ENCODE measurements at regions not wholly inside any gene's neighbourhood (a gene's known extent, or its start where the extent isn't known, plus 50 kb on each side); places are given as distances from the start of the nearest gene placed in this dataset.

DNA sequence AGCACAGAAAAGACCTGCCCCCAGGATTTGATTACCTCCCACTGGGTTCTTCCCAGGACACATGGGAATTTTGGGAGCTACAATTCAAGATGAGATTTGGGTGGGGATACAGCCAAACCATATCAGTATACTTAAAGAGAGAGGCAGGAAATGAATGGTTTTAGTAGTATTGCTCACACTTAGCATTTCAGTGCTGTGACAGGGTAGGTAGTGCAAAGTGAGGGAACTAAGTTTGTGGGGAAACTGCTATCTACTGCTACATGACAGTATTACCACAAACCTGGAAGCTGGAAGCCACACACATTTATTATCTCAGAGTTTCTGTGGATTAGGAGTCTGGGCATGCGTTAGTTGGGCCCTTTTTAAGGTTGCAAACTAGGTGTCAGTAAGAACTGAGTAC is 450.7 kb downstream of the LPIN1 start:
- H3K9me3 Mint-ChIP-seq: peaks cover 0 to 10% (median 7%) of the 10 kb centered on the region in 7 donors

DNA sequence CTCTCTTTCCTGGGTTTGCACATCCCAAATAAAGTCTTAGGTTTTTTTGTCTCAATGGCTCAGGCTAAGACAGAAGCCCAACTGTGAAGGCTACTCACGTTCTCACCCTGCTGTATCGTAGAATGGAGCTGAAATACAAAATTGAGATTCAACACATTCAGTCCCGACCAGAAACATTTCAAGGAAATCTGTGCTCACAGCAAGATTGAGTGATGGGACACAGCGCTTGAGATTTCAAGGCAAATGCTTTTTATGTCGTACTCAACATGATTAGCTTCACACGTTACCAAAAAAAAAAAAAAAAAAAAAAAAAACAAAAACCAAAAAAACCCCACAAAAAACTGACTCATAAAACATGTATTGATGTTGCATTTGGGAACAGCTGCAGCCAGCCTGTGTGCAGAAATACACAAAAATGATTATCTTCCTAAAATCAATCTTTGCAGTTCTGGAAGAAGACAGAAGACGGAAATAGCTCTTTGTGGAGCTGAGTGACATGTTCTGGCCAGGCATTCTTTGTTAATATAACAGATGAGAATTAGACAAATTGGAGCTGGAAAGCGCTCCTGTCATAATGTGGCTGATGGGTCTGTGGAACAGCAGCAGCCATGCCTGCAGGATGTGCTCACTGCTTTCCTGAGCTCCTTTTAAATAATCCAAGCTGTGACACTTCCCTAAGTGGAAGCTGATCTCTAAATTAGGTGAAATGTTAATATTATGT is 453.2 kb downstream of the LPIN1 start:
- Mint-ChIP-seq H3K27me3 (no peaks in the 10 kb centered on the region), H3K9me3 (peaks cover 0 to 8% (median 4%) of the 10 kb centered on the region in 7 donors), H3K36me3 (no peaks in the 10 kb centered on the region), H3K4me3 (no peak overlapping the region), H3K27ac (no peak overlapping the region), H3K4me1 (peaks cover 0 to 11% (median 1%) of the 10 kb centered on the region in 4 donors)
- no peaks in the 10 kb centered on the region for H3K9me3 ChIP-seq (ENCODE audit: control insufficient read depth in 2 of 2, low read length in 2 of 2)
- no peaks in the 10 kb centered on the region for H3K4me1 ChIP-seq (ENCODE audit: control insufficient read depth, insufficient read depth, low read length, poor library complexity, severe bottlenecking)
- DNase-seq: no peak
- no peak overlapping the region for H3K4me3 ChIP-seq (ENCODE audit: low read depth, low read length)
- H3K27me3 ChIP-seq (ENCODE audit: control insufficient read depth, insufficient read depth, low read length): no peaks in the 10 kb centered on the region
- no peak for ATAC-seq (ENCODE audit: low read depth in 2 of 2)
- H3K27ac ChIP-seq (ENCODE audit: insufficient read depth, low read length, poor library complexity, severe bottlenecking): no peak overlapping the region
- no peaks in the 10 kb centered on the region for H3K36me3 ChIP-seq (ENCODE audit: control insufficient read depth, insufficient read depth, low read length)

More for the DNA sequence above, 450.7 kb downstream of the LPIN1 start:
- Histone ChIP-seq H3K27me3 (ENCODE audit: control insufficient read depth, insufficient read depth, low read length) (no peaks in the 10 kb centered on the region), H3K36me3 (ENCODE audit: control insufficient read depth, insufficient read depth, low read length) (no peaks in the 10 kb centered on the region), H3K4me1 (ENCODE audit: control insufficient read depth, insufficient read depth, low read length, poor library complexity, severe bottlenecking) (peaks cover 5% of the 10 kb centered on the region), H3K9me3 (ENCODE audit: control insufficient read depth in 2 of 2, low read length in 2 of 2) (no peaks in the 10 kb centered on the region), H3K27ac (ENCODE audit: insufficient read depth, low read length, poor library complexity, severe bottlenecking) (no peak overlapping the region), H3K4me3 (ENCODE audit: low read depth, low read length) (no peak overlapping the region)
- Mint-ChIP-seq H3K27ac (peak overlapping the region in 1 of 3 donors; percentile 1), H3K4me1 (peaks cover 5 to 17% (median 11%) of the 10 kb centered on the region in 4 donors), H3K27me3 (no peaks in the 10 kb centered on the region), H3K4me3 (no peak overlapping the region), H3K36me3 (no peaks in the 10 kb centered on the region)
- ATAC-seq (ENCODE audit: low read depth in 2 of 2) (no peak), DNase-seq (no peak)

DNA sequence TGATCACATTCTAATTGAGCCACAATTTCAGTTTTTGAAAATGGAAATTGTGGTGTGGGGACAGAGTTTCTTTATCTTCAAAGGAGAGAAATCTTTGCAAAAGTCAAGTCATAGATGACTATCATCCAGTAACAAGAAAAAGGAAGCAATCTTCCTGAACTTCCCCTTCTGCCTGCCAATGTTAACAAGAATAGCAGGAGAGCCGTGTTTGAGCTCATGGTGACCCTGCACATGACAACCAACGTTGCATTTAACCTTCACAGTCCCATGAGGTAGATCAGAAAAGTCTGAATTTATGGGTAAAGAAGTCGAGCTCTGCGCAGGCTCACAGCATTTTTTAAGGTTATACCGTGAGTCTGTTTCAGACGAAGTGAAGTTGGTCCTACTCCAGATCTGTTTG is 454.9 kb downstream of the LPIN1 start:
- no peak for ATAC-seq (ENCODE audit: low read depth in 2 of 2)
- H3K27ac Mint-ChIP-seq: no peak overlapping the region
- H3K4me1 Mint-ChIP-seq: peaks cover 0 to 6% (median under 1%) of the 10 kb centered on the region in 4 donors
- H3K4me3 ChIP-seq (ENCODE audit: low read depth, low read length): no peak overlapping the region
- no peak overlapping the region for H3K27ac ChIP-seq (ENCODE audit: insufficient read depth, low read length, poor library complexity, severe bottlenecking)
- no peak overlapping the region for H3K4me3 Mint-ChIP-seq
- DNase-seq: no peak
- H3K36me3 Mint-ChIP-seq: peaks cover 3% of the 10 kb centered on the region
- H3K9me3 ChIP-seq (ENCODE audit: control insufficient read depth in 2 of 2, low read length in 2 of 2): no peaks in the 10 kb centered on the region
- no peaks in the 10 kb centered on the region for H3K36me3 ChIP-seq (ENCODE audit: control insufficient read depth, insufficient read depth, low read length)
- no peaks in the 10 kb centered on the region for H3K27me3 Mint-ChIP-seq
- peaks cover 0 to 9% (median 4%) of the 10 kb centered on the region in 7 donors for H3K9me3 Mint-ChIP-seq
- no peaks in the 10 kb centered on the region for H3K4me1 ChIP-seq (ENCODE audit: control insufficient read depth, insufficient read depth, low read length, poor library complexity, severe bottlenecking)
- no peaks in the 10 kb centered on the region for H3K27me3 ChIP-seq (ENCODE audit: control insufficient read depth, insufficient read depth, low read length)

DNA sequence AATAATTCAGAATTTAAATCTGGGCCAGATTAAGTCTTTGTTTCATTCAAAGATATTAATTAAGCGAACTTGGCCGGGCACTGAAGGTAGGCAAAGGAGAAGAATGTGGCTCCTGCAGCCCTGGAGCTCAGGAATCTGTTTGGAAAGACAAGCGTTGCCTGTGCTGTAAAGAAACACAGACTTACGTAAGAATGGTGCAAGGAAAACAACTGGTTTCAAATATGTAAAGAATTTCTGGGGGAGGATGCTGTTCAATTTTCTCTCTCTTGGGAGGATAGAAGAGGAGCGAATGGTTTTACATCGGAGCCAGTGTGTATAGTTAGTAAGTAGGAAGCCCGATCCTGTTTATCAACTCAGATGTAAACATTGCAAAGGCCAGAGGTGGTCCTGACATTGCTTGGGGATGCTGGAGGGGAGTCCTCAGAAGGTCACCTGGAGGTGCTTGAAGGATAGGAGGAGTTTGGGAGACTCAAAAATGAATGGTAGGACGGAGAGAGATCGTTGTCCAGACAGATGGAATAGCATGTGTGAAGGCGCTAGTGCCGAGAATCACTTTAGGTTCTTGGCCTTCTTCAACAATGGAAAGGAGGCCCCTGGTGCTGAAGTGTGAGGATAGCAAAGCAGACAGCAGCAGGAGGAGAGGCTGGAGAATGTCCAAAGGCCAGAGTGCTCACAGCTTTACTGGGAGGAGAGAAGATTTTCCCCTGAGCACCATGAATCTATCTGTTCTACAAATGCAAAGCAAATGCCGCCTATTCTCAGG is 456.1 kb downstream of the LPIN1 start:
- peaks cover 3% of the 10 kb centered on the region for H3K36me3 Mint-ChIP-seq

DNA sequence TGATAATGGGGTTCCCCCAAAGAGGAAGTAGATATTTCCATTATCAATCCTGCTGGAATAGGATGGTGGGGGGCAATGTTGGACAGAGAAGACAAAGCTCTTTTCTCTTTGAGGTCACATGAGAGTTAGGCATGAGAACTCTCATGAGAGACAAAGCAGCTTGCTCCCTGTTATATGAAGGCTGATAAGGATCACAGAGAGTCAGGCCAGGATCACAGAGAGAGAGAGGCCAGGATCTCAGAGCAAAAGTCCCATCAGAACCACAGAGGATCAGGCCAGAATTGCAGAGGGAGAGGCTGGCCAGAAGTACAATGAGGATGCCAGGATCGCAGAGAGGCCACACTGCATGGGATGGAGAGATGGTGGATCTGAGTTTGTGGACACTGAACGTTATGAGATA is 457.1 kb downstream of the LPIN1 start:
- no peak for ATAC-seq (ENCODE audit: low read depth in 2 of 2)

More for the DNA sequence above, 456.1 kb downstream of the LPIN1 start:
- no peaks in the 10 kb centered on the region for H3K9me3 ChIP-seq (ENCODE audit: control insufficient read depth in 2 of 2, low read length in 2 of 2)
- ATAC-seq (ENCODE audit: low read depth in 2 of 2) (no peak), DNase-seq (no peak)
- Mint-ChIP-seq H3K4me1 (no peaks in the 10 kb centered on the region), H3K27me3 (no peaks in the 10 kb centered on the region), H3K4me3 (no peak overlapping the region), H3K9me3 (peaks cover 0 to 8% (median 4%) of the 10 kb centered on the region in 7 donors), H3K27ac (no peak overlapping the region)
- no peak overlapping the region for H3K4me3 ChIP-seq (ENCODE audit: low read depth, low read length)
- no peaks in the 10 kb centered on the region for H3K27me3 ChIP-seq (ENCODE audit: control insufficient read depth, insufficient read depth, low read length)
- no peak overlapping the region for H3K27ac ChIP-seq (ENCODE audit: insufficient read depth, low read length, poor library complexity, severe bottlenecking)
- H3K36me3 ChIP-seq (ENCODE audit: control insufficient read depth, insufficient read depth, low read length): no peaks in the 10 kb centered on the region
- no peaks in the 10 kb centered on the region for H3K4me1 ChIP-seq (ENCODE audit: control insufficient read depth, insufficient read depth, low read length, poor library complexity, severe bottlenecking)

DNA sequence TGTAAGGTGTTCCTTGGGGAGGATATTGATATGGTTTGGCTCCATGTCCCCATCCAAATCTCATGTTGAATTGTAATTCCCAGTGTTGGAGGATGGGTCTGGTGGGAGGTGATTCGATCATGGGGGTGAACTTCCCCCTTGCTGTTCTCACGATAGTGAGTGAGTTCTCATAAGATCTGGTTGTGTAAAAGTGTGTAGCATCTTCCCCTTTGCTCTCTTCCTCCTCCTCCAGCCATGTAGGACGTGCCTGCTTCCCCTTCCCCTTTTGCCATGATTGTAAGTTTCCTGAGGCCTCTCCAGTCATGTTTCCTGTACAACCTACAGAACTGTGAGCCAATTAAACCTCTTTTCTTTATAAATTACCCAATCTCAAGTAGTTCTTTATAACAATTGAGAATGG is 458.7 kb downstream of the LPIN1 start:
- no peak overlapping the region for H3K4me3 Mint-ChIP-seq
- no peaks in the 10 kb centered on the region for H3K36me3 ChIP-seq (ENCODE audit: control insufficient read depth, insufficient read depth, low read length)
- H3K27ac ChIP-seq (ENCODE audit: insufficient read depth, low read length, poor library complexity, severe bottlenecking): no peak overlapping the region
- H3K27me3 ChIP-seq (ENCODE audit: control insufficient read depth, insufficient read depth, low read length): no peaks in the 10 kb centered on the region
- peaks cover 0 to 4% (median 0%) of the 10 kb centered on the region in 7 donors for H3K9me3 Mint-ChIP-seq
- no peak overlapping the region for H3K27ac Mint-ChIP-seq
- ATAC-seq (ENCODE audit: low read depth in 2 of 2) (no peak), DNase-seq (no peak)
- no peaks in the 10 kb centered on the region for H3K4me1 ChIP-seq (ENCODE audit: control insufficient read depth, insufficient read depth, low read length, poor library complexity, severe bottlenecking)
- H3K9me3 ChIP-seq (ENCODE audit: control insufficient read depth in 2 of 2, low read length in 2 of 2): no peaks in the 10 kb centered on the region
- H3K27me3 Mint-ChIP-seq: no peaks in the 10 kb centered on the region
- peaks cover 3% of the 10 kb centered on the region for H3K36me3 Mint-ChIP-seq
- no peak overlapping the region for H3K4me3 ChIP-seq (ENCODE audit: low read depth, low read length)
- H3K4me1 Mint-ChIP-seq: no peaks in the 10 kb centered on the region

More for the DNA sequence above, 457.1 kb downstream of the LPIN1 start:
- H3K27ac ChIP-seq (ENCODE audit: insufficient read depth, low read length, poor library complexity, severe bottlenecking): no peak overlapping the region
- Mint-ChIP-seq H3K27ac (no peak overlapping the region), H3K27me3 (no peaks in the 10 kb centered on the region), H3K9me3 (peaks cover 0 to 4% (median 0%) of the 10 kb centered on the region in 7 donors), H3K4me1 (no peaks in the 10 kb centered on the region), H3K4me3 (no peak overlapping the region), H3K36me3 (peaks cover 3% of the 10 kb centered on the region)
- H3K27me3 ChIP-seq (ENCODE audit: control insufficient read depth, insufficient read depth, low read length): no peaks in the 10 kb centered on the region
- no peaks in the 10 kb centered on the region for H3K9me3 ChIP-seq (ENCODE audit: control insufficient read depth in 2 of 2, low read length in 2 of 2)
- DNase-seq: no peak
- no peaks in the 10 kb centered on the region for H3K36me3 ChIP-seq (ENCODE audit: control insufficient read depth, insufficient read depth, low read length)
- H3K4me3 ChIP-seq (ENCODE audit: low read depth, low read length): no peak overlapping the region
- H3K4me1 ChIP-seq (ENCODE audit: control insufficient read depth, insufficient read depth, low read length, poor library complexity, severe bottlenecking): no peaks in the 10 kb centered on the region

DNA sequence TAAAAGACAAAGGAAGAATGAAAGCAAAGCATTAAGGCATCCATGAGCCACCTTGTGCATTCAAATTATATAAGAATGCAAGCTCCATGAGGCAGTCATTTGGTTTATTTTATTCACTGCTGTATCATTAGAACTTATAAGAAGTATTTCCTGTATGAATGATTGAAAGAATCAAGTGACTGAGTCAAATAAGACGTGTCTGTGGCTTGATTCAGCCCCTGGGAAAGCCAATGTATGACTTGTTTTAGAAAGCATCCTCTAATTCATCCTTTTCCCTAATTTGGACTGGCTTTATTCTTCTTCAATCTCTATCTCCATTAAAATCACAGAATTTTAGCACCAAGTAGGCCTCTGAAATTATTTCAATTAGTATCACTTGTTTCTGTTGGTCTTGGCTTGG is 461.1 kb downstream of the LPIN1 start:
- no peaks in the 10 kb centered on the region for H3K4me1 Mint-ChIP-seq
- peaks cover 3% of the 10 kb centered on the region for H3K36me3 Mint-ChIP-seq
- H3K9me3 Mint-ChIP-seq: peaks cover 0 to 4% (median 0%) of the 10 kb centered on the region in 7 donors
- H3K27ac Mint-ChIP-seq: no peak overlapping the region
- Histone ChIP-seq H3K36me3 (ENCODE audit: control insufficient read depth, insufficient read depth, low read length) (no peaks in the 10 kb centered on the region), H3K27me3 (ENCODE audit: control insufficient read depth, insufficient read depth, low read length) (no peaks in the 10 kb centered on the region), H3K4me3 (ENCODE audit: low read depth, low read length) (no peak overlapping the region), H3K27ac (ENCODE audit: insufficient read depth, low read length, poor library complexity, severe bottlenecking) (no peak overlapping the region), H3K4me1 (ENCODE audit: control insufficient read depth, insufficient read depth, low read length, poor library complexity, severe bottlenecking) (no peaks in the 10 kb centered on the region), H3K9me3 (ENCODE audit: control insufficient read depth in 2 of 2, low read length in 2 of 2) (no peaks in the 10 kb centered on the region)
- no peak for ATAC-seq (ENCODE audit: low read depth in 2 of 2)
- no peak overlapping the region for H3K4me3 Mint-ChIP-seq
- no peaks in the 10 kb centered on the region for H3K27me3 Mint-ChIP-seq
- no peak for DNase-seq

Data from CD4-positive, CD25-positive, alpha-beta regulatory T cell (primary cell).